NCI-H774 (cell line): ENCODE measurements at regions not wholly inside any gene's neighbourhood (a gene's known extent, or its start where the extent isn't known, plus 50 kb on each side); places are given as distances from the start of the nearest gene placed in this dataset.

Source experiments
- DNase-seq: peaks from one replicate; lab custom pipeline; 2025; lab: John Stamatoyannopoulos, UW

DNA sequence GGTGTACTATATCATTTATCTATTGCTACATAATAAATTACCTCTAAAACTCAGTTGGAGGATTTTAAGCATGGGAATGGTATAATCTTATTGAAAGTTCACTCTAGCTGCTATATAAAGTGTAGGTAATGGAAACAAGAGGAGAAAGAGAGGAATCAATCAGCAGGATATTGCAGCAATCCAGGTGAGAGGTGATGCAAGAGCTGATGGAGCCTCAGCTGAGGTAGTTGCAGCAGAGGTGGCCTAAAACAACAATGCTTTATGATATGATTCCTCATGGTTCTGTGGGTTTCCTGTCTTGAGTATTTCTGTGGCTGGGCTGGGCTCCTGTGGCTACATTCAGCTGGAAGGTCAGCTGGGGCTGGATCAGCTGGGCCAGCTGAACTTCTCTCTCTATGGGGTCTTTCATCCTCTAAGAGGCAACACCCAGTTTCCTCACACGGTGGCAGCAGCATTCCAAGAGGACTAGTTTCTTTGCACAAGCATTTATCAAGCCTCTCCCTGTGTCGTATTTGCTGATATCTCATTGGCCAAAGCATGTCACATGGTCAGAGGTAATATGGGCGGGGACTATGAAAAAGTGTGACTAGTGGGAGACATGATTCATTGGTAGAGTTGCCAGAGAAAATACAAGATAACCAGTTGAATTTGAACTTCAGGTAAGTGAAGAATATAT lies 135.4 kb upstream of the LARGE1 start:
- DNase-seq = no peak

GRCh38 chr22:34057726-34058125 lies 137.4 kb upstream of the LARGE1 start:
- DNase-seq = no peak

DNA sequence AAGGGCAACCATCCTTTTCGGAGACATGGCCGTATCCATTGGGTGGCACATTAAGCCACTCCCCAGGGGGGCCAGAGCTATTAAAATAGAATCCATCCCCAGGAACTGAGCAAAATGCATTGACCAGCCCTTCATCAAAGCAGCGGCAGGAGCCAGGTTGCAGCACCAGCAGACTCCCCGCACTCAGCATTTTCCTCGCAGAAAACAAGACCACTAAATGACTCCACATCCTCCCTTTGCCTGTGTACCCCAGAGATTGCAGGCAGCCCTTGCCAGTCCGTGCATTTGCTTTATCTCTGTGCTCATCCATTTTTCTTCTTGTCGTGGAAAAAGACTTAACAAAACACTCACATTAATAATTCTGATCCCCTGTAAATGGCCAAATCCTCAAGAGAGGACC lies 144.4 kb upstream of the LARGE1 start:
- no peak for DNase-seq

GRCh38 chr22:34067031-34067430 lies 146.8 kb upstream of the LARGE1 start:
- no peak for DNase-seq

GRCh38 chr22:34068001-34068400 lies 147.7 kb upstream of the LARGE1 start:
- peak; percentile 1 for DNase-seq

GRCh38 chr22:34070051-34070450 lies 149.8 kb upstream of the LARGE1 start:
- DNase-seq = no peak

- DNase-seq = no peak
Measured at GRCh38 chr22:34070531-34070930, 150.3 kb upstream of the LARGE1 start.

- no peak for DNase-seq
Measured at GRCh38 chr22:34072585-34072984, 152.3 kb upstream of the LARGE1 start.

DNA sequence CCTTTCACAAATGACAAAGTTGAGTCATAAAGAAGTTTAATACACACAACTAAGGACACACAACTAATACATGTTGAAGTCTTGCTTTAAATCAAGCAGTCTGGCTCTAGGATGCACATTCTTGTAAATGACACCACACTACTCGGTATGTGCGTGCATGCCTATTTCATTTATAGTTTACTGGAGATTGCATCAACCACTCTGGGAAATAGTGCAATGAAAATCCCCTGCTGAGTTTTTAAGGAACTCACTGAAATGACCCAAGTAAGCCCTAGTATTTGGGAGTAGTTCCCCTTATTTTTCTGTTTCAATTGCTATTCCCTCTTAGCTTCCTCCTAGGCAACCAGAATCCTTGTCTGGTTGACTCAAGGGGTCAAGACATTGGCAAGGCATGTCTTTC lies 160.2 kb upstream of the LARGE1 start:
- DNase-seq = no peak

DNA sequence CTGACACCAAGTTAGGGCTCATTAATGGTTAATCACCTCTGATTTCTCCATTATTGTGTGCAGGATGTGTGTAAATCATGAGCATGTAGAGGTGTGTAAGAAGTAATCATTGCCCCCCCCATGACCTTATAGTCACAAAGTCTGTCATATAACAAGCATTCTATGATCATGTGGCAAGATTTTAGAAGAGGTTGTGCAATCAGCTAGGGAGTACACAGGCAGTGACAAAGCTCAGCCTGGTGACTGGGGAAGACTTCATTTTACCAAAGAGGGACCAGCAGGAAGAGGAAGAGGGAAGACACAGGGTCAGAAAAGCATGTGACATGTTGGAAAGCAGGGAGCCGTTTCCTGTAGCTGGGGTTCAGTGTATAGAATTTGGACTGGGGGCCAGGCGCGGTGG lies 176.5 kb upstream of the LARGE1 start:
- DNase-seq = no peak

- DNase-seq = no peak
Measured at GRCh38 chr22:34099278-34099677, 179.0 kb upstream of the LARGE1 start.

- no peak for DNase-seq
Measured at GRCh38 chr22:34102633-34103032, 182.4 kb upstream of the LARGE1 start.

- peak; percentile 5 for DNase-seq
Measured at GRCh38 chr22:34105461-34106062, 185.3 kb upstream of the LARGE1 start.

DNA sequence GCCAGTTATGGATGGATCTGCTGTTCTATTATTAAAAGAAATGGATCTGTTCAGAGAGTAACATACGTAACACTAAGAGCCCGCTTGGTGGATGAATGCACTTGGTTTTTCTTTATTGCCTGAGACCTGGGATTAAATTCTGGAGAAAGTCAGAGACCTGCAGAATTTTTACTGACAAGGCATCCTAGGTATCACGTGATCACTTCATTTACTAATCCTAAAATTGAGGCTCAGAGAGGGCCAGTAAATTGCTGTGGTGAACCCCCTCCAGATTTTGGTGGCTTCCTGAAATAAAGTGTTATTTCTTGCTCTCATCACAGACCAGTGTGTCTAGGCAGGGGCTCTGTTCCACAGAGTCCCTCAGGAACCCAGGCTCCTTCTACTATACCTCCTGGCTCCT lies 187.9 kb upstream of the LARGE1 start:
- DNase-seq = no peak

DNA sequence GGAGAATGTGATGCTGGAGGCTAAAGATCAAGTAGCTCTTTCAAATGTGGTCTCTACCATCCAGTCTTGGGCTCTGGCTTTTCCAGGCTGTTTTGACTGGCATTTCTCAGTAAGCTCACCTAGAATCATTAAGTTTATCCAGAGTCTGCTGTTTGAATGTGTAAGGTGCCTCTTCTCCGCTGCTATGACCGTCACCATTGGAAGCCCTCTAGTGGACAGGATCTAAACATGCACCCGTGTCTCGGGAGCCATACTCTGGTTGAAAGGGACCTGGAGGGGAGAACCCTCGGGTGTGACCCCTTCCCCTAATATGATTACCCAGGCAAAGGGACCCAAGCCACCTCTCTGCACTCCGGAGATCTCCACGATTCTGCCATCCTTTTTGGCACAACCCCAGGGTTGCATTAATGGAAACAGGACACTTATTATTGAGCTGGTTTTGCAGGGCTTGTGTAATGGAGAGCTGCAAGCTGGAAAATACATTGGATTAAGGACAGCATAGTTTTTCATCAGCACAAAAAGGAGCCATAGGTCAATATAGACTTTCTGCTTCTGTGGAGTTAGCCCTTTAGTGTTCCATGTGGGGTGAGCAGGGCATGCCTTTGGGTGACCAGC lies 191.0 kb upstream of the LARGE1 start:
- peak; percentile 1 for DNase-seq

GRCh38 chr22:34113381-34113780 lies 193.1 kb upstream of the LARGE1 start:
- no peak for DNase-seq

GRCh38 chr22:34114406-34114805 lies 194.1 kb upstream of the LARGE1 start:
- no peak for DNase-seq

DNA sequence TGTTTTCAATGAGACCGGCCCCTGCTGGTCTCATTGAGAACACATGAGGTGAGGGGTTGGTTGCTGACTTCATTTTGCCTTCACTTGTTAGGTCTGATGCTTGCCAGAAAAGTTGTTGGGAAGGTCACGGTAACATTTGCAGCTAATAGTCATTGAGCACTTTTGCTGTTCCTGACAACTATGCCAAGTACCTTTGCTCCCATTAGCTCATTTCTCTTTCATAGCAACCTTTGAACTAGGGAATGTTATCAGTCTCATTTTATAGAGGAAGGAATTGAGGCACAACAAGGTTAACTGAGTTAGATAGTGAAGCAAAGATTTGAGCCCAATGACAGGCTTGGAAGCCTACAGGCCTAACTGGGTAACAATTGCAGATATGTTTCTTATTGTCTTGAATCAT lies 195.4 kb upstream of the LARGE1 start:
- no peak for DNase-seq

DNA sequence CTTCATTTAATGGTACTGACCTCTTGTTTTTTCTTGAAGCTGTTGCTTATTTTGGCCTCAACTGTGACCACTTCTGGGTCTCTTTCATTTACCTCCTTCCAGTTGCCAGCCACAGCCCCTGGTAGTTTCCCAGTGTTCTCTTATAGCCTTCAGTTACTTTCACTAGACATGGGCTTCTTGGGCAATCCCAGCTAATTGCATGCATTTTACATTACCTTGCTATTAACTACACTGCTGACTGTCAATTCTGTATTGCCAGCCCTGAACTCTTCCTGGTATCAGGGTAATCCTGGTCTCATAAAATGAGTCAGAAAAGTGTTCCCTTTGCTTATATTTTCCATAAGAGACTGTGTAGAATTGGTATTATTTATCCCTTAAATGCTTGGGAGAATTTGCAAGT lies 195.8 kb upstream of the LARGE1 start:
- DNase-seq = no peak

- DNase-seq = no peak
Measured at GRCh38 chr22:34122042-34122441, 201.8 kb upstream of the LARGE1 start.

- DNase-seq = no peak
Measured at GRCh38 chr22:34129691-34130486, 209.6 kb upstream of the LARGE1 start.

- no peak for DNase-seq
Measured at GRCh38 chr22:34135749-34136148, 215.5 kb upstream of the LARGE1 start.

GRCh38 chr22:34150023-34150422 lies 229.7 kb upstream of the LARGE1 start:
- DNase-seq = no peak
